ENCODE measurements at regions not wholly inside any gene's neighbourhood (a gene's known extent, or its start where the extent isn't known, plus 50 kb on each side); places are given as distances from the start of the nearest gene placed in this dataset.

DNA sequence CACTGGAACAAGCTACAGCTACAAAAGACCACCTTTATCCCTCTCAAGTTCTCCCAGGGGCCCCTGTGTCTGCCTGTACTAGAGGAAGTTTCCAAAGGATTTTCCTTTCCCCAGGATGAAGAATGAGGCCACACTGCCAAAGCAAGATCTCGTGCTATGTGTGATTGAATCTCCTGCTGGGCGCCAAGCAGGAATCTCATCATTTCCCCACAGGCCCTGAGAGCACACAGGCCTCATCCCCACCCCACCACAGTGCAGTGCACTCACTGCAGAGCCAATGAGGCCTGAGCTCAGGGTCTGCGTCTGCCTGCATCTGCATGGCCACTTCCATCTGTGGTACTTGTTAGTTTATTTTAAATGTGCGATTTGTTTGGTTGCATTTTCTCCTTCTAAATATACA, 387.4 kb upstream of the ASIC2 start:
- no peak overlapping the region for H3K4me3 Mint-ChIP-seq
- no peak overlapping the region for H3K27ac ChIP-seq (ENCODE audit: low read depth, low read length)
- no peak overlapping the region for H3K27ac Mint-ChIP-seq
- no peak overlapping the region for H3K4me3 ChIP-seq (ENCODE audit: low read length in 2 of 2)
- H3K36me3 Mint-ChIP-seq = no peaks in the 10 kb centered on the region
- no peaks in the 10 kb centered on the region for H3K9me3 Mint-ChIP-seq
- intact Hi-C loops (cut with micrococcal nuclease) = no loop called here
- H3K4me1 ChIP-seq (ENCODE audit: insufficient read depth, low read length) = no peaks in the 10 kb centered on the region
- DNase-seq = no peak
- H3K27me3 Mint-ChIP-seq = peaks cover 2 to 3% of the 10 kb centered on the region in 2 donors
- no peaks in the 10 kb centered on the region for H3K36me3 ChIP-seq (ENCODE audit: insufficient read depth, low read length)
- H3K9me3 ChIP-seq (ENCODE audit: control insufficient read depth in 1 of 2, low read length in 2 of 2) = no peaks in the 10 kb centered on the region
- ChIA-PET POLR2A (ENCODE audit: partially characterized antibody) (no interaction called here), CTCF (ENCODE audit: partially characterized antibody) (interaction anchor here (1.3 kb wide), 1 partner anchor 12 kb away, joined by 3 read pairs; no protein-coding TSS in a partner anchor)
- no peaks in the 10 kb centered on the region for H3K27me3 ChIP-seq (ENCODE audit: insufficient read depth, low read length)
- H3K4me1 Mint-ChIP-seq = peaks cover 0 to 11% (median 0%) of the 10 kb centered on the region in 4 donors

DNA sequence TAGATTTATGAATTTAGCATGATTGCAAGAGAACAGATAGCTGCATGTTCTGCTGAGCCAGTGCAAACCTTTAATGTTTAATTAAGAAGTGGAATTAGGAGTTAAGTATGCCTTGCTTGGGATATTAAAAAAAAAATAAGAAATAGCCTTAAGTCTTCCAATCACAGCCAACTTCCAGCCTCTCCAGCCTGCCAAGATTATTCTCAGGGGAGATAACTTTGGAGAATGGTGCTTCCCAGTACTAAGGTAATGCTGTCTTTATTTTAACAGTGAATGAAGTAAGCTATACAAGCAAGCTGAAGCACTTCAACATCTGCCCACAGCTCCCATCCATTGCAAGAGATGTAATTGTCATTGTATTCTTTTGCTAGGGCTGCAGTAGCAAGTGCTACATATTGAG, 389.5 kb upstream of the ASIC2 start:
- POLR2A ChIA-PET (ENCODE audit: partially characterized antibody) = no interaction called here
- no peak overlapping the region for H3K27ac ChIP-seq (ENCODE audit: low read depth, low read length)
- no peaks in the 10 kb centered on the region for H3K9me3 ChIP-seq (ENCODE audit: control insufficient read depth in 1 of 2, low read length in 2 of 2)
- Mint-ChIP-seq H3K9me3 (no peaks in the 10 kb centered on the region), H3K36me3 (no peaks in the 10 kb centered on the region), H3K4me1 (no peaks in the 10 kb centered on the region), H3K4me3 (no peak overlapping the region), H3K27me3 (peaks cover 2 to 3% of the 10 kb centered on the region in 2 donors), H3K27ac (no peak overlapping the region)
- H3K36me3 ChIP-seq (ENCODE audit: insufficient read depth, low read length) = no peaks in the 10 kb centered on the region
- no peaks in the 10 kb centered on the region for H3K27me3 ChIP-seq (ENCODE audit: insufficient read depth, low read length)
- no peak overlapping the region for H3K4me3 ChIP-seq (ENCODE audit: low read length in 2 of 2)
- CTCF ChIA-PET (ENCODE audit: partially characterized antibody) = no interaction called here
- DNase-seq = no peak
- no peaks in the 10 kb centered on the region for H3K4me1 ChIP-seq (ENCODE audit: insufficient read depth, low read length)
- intact Hi-C loops (cut with micrococcal nuclease) = no loop called here

DNA sequence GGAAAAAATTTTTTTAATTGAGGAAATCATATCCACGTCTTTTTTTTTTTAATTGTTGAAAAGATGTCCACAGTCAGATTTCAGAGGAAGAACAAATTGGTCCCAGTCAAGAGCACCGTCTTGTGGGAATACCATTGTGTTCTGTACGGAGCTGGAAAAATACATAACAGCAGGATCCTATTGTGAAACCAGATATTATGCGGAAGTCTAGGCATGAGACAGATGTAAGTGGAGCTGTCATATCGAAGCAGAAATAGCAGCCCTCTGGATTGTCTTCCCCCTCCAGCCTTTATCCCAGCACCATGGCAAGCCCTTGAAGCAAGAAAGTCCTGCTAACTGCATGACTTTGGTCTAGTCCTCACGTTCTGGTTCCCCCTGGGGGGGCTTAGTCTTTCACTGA, 391.6 kb upstream of the ASIC2 start:
- no peak for DNase-seq
- no peak overlapping the region for H3K4me3 Mint-ChIP-seq
- H3K36me3 Mint-ChIP-seq = no peaks in the 10 kb centered on the region
- H3K4me3 ChIP-seq (ENCODE audit: low read length in 2 of 2) = no peak overlapping the region
- no peaks in the 10 kb centered on the region for H3K27me3 ChIP-seq (ENCODE audit: insufficient read depth, low read length)
- no peak overlapping the region for H3K27ac ChIP-seq (ENCODE audit: low read depth, low read length)
- ChIA-PET CTCF (ENCODE audit: partially characterized antibody) (interaction anchor here (1.1 to 3.7 kb wide), 3 partner anchors 8 to 17 kb away, joined by 3 to 21 read pairs (median 4); no protein-coding TSS in a partner anchor), POLR2A (ENCODE audit: partially characterized antibody) (no interaction called here)
- no peaks in the 10 kb centered on the region for H3K4me1 Mint-ChIP-seq
- H3K9me3 Mint-ChIP-seq = no peaks in the 10 kb centered on the region
- peaks cover 2 to 3% of the 10 kb centered on the region in 2 donors for H3K27me3 Mint-ChIP-seq
- H3K36me3 ChIP-seq (ENCODE audit: insufficient read depth, low read length) = no peaks in the 10 kb centered on the region
- H3K4me1 ChIP-seq (ENCODE audit: insufficient read depth, low read length) = no peaks in the 10 kb centered on the region
- H3K27ac Mint-ChIP-seq = no peak overlapping the region
- intact Hi-C loops (cut with micrococcal nuclease) = no loop called here
- H3K9me3 ChIP-seq (ENCODE audit: control insufficient read depth in 1 of 2, low read length in 2 of 2) = no peaks in the 10 kb centered on the region

DNA sequence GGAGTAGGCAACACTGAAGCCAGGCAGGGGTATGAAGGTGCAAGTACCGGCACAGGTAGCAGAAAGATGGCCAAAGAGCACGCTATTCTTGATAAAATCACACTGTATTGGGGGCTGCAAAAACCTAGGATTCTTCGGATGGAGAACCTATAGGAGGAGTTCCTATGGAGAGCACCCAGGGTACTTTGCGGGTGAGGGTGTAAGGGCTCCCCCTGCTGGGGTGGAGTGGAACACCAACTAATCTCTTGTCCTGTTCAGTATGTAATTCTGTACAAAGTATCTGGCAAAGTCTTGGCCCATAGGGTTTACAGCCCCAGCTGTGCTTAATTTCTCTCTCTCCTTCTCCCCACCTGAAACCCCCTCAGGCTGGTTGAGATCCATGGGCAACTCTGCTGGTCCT, 393.1 kb upstream of the ASIC2 start:
- Histone ChIP-seq H3K9me3 (ENCODE audit: control insufficient read depth in 1 of 2, low read length in 2 of 2) (no peaks in the 10 kb centered on the region), H3K27me3 (ENCODE audit: insufficient read depth, low read length) (no peaks in the 10 kb centered on the region), H3K4me1 (ENCODE audit: insufficient read depth, low read length) (no peaks in the 10 kb centered on the region), H3K4me3 (ENCODE audit: low read length in 2 of 2) (no peak overlapping the region), H3K27ac (ENCODE audit: low read depth, low read length) (no peak overlapping the region), H3K36me3 (ENCODE audit: insufficient read depth, low read length) (no peaks in the 10 kb centered on the region)
- Mint-ChIP-seq H3K27ac (no peak overlapping the region), H3K27me3 (peaks cover 2 to 3% of the 10 kb centered on the region in 2 donors), H3K4me3 (no peak overlapping the region), H3K4me1 (no peaks in the 10 kb centered on the region), H3K36me3 (no peaks in the 10 kb centered on the region), H3K9me3 (no peaks in the 10 kb centered on the region)
- intact Hi-C loops (cut with micrococcal nuclease) = no loop called here
- ChIA-PET POLR2A (ENCODE audit: partially characterized antibody) (no interaction called here), CTCF (ENCODE audit: partially characterized antibody) (interaction anchor here (1.1 to 3.7 kb wide), 2 partner anchors 10 to 11 kb away, joined by 3 to 21 read pairs; no protein-coding TSS in a partner anchor)
- no peak for DNase-seq

DNA sequence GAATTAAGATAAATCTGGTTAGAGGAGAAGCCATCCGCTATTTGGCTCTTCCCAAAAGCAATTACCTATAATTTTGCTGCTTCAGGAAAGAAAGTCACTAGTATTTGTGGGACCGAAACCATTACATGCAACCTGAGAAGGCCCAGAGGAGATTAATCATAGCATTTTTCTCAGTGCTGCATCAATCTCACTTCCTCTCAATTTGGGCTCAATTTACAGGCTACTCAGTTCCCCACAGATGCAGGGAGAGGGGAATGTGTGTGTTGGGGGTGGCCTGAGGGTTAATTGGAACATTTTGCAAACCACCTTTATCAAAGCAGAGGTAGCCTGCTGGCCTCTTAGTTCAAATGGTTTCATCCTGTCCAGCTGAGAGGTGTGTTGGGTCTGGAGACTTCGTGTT, 394.7 kb upstream of the ASIC2 start:
- Histone ChIP-seq H3K27me3 (ENCODE audit: insufficient read depth, low read length) (no peaks in the 10 kb centered on the region), H3K4me1 (ENCODE audit: insufficient read depth, low read length) (no peaks in the 10 kb centered on the region), H3K4me3 (ENCODE audit: low read length in 2 of 2) (no peak overlapping the region), H3K27ac (ENCODE audit: low read depth, low read length) (no peak overlapping the region), H3K36me3 (ENCODE audit: insufficient read depth, low read length) (no peaks in the 10 kb centered on the region), H3K9me3 (ENCODE audit: control insufficient read depth in 1 of 2, low read length in 2 of 2) (no peaks in the 10 kb centered on the region)
- no peaks in the 10 kb centered on the region for H3K4me1 Mint-ChIP-seq
- H3K27ac Mint-ChIP-seq = no peak overlapping the region
- no peaks in the 10 kb centered on the region for H3K36me3 Mint-ChIP-seq
- H3K9me3 Mint-ChIP-seq = no peaks in the 10 kb centered on the region
- peaks cover 0 to 3% of the 10 kb centered on the region in 2 donors for H3K27me3 Mint-ChIP-seq
- DNase-seq = no peak
- POLR2A ChIA-PET (ENCODE audit: partially characterized antibody) = no interaction called here
- intact Hi-C loops (cut with micrococcal nuclease) = no loop called here
- H3K4me3 Mint-ChIP-seq = no peak overlapping the region
- CTCF ChIA-PET (ENCODE audit: partially characterized antibody) = no interaction called here

DNA sequence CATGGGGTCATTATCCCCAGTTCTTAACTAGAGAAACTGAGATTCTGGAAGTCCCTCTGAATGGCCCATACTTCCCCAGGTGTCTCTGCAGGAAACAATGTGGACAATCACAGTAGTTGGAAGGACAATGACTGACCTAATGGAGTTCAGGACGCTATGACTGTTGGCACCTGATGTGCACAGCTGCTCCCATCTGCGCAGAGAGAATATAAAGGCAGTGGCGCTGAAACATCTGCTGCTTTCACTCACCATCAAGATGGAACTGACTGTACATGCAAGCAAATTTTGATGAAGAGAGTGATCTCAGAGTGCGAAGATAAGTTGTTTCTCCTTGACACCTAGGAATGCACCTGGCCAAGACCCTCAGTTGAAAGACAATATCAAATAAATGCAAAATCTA, 395.7 kb upstream of the ASIC2 start:
- H3K36me3 Mint-ChIP-seq = no peaks in the 10 kb centered on the region
- H3K27me3 Mint-ChIP-seq = peaks cover 0 to 3% of the 10 kb centered on the region in 2 donors
- ChIA-PET CTCF (ENCODE audit: partially characterized antibody) (no interaction called here), POLR2A (ENCODE audit: partially characterized antibody) (no interaction called here)
- Histone ChIP-seq H3K36me3 (ENCODE audit: insufficient read depth, low read length) (no peaks in the 10 kb centered on the region), H3K9me3 (ENCODE audit: control insufficient read depth in 1 of 2, low read length in 2 of 2) (no peaks in the 10 kb centered on the region), H3K27ac (ENCODE audit: low read depth, low read length) (no peak overlapping the region), H3K4me3 (ENCODE audit: low read length in 2 of 2) (no peak overlapping the region), H3K4me1 (ENCODE audit: insufficient read depth, low read length) (no peaks in the 10 kb centered on the region), H3K27me3 (ENCODE audit: insufficient read depth, low read length) (no peaks in the 10 kb centered on the region)
- no peak overlapping the region for H3K4me3 Mint-ChIP-seq
- intact Hi-C loops (cut with micrococcal nuclease) = no loop called here
- DNase-seq = no peak
- H3K27ac Mint-ChIP-seq = no peak overlapping the region
- H3K4me1 Mint-ChIP-seq = no peaks in the 10 kb centered on the region
- no peaks in the 10 kb centered on the region for H3K9me3 Mint-ChIP-seq

DNA sequence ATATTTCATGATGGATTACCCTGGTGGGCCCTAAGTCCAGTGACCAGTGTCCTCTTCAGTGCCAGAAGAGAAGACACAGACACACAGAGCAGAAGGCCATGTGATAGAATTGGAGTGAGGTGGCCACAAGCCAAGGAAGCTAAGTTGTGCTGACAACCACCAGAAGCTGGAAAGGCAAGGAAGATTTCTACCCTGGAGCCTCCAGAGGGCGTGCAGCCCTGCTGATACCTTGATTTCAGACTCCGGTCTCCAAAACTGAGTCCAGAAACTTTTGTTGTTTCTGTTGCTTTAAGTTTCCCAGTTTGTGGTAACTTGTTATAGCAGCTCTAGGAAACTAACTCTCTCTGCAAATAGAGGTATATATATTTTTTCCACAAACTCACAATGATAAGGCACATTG, 396.6 kb upstream of the ASIC2 start:
- Mint-ChIP-seq H3K27me3 (peaks cover 0 to 7% of the 10 kb centered on the region in 2 donors), H3K27ac (no peak overlapping the region), H3K36me3 (no peaks in the 10 kb centered on the region), H3K4me1 (no peaks in the 10 kb centered on the region), H3K4me3 (no peak overlapping the region), H3K9me3 (no peaks in the 10 kb centered on the region)
- POLR2A ChIA-PET (ENCODE audit: partially characterized antibody) = no interaction called here
- Histone ChIP-seq H3K27ac (ENCODE audit: low read depth, low read length) (no peak overlapping the region), H3K27me3 (ENCODE audit: insufficient read depth, low read length) (no peaks in the 10 kb centered on the region), H3K36me3 (ENCODE audit: insufficient read depth, low read length) (no peaks in the 10 kb centered on the region), H3K4me1 (ENCODE audit: insufficient read depth, low read length) (no peaks in the 10 kb centered on the region), H3K4me3 (ENCODE audit: low read length in 2 of 2) (no peak overlapping the region), H3K9me3 (ENCODE audit: control insufficient read depth in 1 of 2, low read length in 2 of 2) (no peaks in the 10 kb centered on the region)
- DNase-seq = no peak
- intact Hi-C loops (cut with micrococcal nuclease) = no loop called here
- CTCF ChIA-PET (ENCODE audit: partially characterized antibody) = no interaction called here

DNA sequence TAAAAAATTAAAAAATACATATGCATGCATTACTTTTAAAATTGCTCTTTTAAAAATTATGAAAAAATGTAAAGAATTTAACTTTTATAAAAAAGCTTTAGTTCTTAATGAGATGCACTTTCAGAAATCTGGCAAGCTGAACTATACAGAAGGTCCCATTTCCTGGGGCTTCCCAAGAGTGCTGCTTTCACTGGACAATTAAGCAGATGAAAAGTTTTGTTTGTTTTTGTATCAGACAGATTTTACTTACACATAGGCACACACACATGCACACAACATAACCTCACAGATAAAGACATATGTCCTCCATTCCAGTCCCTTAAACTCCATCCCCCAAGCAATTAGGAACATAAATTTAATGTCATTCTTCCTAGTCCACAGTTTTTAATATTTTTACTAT, 402.3 kb upstream of the ASIC2 start:
- H3K27ac Mint-ChIP-seq = no peak overlapping the region
- Histone ChIP-seq H3K4me3 (ENCODE audit: low read length in 2 of 2) (no peak overlapping the region), H3K27ac (ENCODE audit: low read depth, low read length) (no peak overlapping the region), H3K36me3 (ENCODE audit: insufficient read depth, low read length) (no peaks in the 10 kb centered on the region), H3K9me3 (ENCODE audit: control insufficient read depth in 1 of 2, low read length in 2 of 2) (no peaks in the 10 kb centered on the region), H3K4me1 (ENCODE audit: insufficient read depth, low read length) (no peaks in the 10 kb centered on the region), H3K27me3 (ENCODE audit: insufficient read depth, low read length) (no peaks in the 10 kb centered on the region)
- intact Hi-C loops (cut with micrococcal nuclease) = no loop called here
- no peak for DNase-seq
- no peaks in the 10 kb centered on the region for H3K36me3 Mint-ChIP-seq
- ChIA-PET CTCF (ENCODE audit: partially characterized antibody) (interaction anchor here (1.0 to 1.6 kb wide), 3 partner anchors 8 to 55 kb away, joined by 3 read pairs; no protein-coding TSS in a partner anchor), POLR2A (ENCODE audit: partially characterized antibody) (no interaction called here)
- peaks cover 0 to 7% of the 10 kb centered on the region in 2 donors for H3K27me3 Mint-ChIP-seq
- H3K4me3 Mint-ChIP-seq = no peak overlapping the region
- H3K4me1 Mint-ChIP-seq = no peaks in the 10 kb centered on the region
- H3K9me3 Mint-ChIP-seq = peaks cover 0 to 2% (median 0%) of the 10 kb centered on the region in 8 donors

Data from CD4-positive, alpha-beta memory T cell (primary cell).